NAMALWA (cell line): ENCODE measurements at regions not wholly inside any gene's neighbourhood (a gene's known extent, or its start where the extent isn't known, plus 50 kb on each side); places are given as distances from the start of the nearest gene placed in this dataset.
"Not testable (repeated sequence)": the region's sequence is repeated elsewhere in the genome, so short reads cannot be mapped to it uniquely, and the experiment has no call there.

ENCODE experiments used
- DNase-seq: peaks from one replicate; pipeline ENCODE4 v3.0.0-alpha.2; 2015; ENCODE audit warnings: low spot score

DNA sequence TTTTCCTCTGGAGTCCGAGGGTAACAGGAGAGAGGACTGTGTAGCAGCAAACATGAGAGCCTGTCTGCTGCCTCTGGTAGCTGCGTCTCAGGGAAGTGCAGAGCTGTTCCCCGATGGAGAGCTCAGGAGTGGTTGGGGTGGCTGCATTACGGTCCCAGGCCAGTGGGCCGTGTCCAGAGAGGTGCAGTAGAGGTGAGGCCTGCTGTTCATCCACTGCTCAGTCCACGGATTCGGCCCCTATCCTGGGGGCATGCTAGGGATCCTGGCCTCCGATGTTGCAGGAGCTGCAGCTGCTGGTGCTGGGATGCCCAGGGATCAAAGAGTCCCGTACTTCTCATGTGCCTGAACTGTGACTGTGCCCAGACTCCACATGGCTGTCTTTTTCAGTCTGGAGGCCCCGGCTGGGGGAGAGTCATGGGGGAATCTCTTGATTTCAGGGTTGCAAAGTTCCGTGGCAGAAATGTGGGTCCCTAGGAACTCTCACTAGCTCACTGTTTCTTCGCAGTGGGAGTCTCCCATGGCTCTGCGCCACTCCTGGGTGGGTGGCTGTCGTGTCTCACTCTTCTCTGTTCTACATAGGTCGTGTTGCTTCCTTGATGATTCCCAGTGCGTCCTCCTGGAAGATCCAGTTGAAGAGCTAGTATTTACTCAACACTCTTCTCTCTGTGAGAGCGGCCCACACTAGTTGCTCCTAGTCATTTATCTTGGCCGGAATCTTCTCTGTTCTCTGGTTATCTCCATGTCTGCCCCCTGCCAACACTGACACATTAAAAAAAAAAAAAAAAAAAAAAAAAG is 109.5 kb upstream of the CENPE start:
- DNase-seq = no peak

DNA sequence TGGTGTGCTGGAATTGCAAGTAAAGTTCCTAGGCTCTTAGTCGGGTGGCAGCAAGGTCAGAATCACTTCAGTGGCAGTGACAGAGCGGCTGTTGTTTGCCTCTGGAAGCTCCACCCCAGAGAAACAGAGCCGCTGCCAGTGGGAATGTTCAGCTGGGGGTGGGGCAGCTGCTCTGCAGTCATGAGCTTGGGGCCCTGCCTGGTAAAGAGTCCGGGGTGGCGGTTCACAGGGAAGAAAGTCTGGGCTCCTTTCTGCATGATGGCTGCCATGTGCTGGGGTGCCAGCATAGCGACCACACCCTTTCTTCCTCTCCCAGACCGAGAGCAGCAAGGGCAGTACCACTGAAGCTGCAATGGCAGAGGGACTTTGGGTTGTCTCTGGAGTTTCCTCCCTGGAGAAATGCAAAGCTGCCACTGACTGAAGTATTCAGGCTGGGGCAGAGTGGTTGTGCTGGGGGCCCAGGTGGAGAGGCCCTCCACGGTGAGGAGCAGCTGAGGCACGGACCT is 108.8 kb upstream of the CENPE start:
- DNase-seq = no peak

DNA sequence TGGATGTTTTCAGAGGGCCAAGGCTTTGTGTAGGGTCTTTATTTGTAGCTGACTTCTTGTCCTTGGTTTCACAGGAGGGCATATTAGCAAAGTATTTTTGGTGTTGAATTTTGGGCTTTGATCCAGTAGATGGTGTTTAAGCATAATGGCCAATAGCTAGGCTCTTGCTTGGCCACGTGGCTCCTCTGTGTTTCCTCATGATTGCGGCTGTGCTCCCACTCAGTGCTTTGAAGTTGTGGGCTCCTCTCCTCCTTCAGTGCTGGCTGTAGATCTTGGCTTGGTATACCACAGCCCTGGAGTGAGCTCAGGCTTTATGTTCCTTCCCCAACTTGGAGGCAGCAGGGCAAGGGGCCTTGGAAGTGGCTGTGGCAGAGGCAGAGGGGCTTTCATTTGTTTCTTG is 107.2 kb upstream of the CENPE start:
- no peak for DNase-seq

DNA sequence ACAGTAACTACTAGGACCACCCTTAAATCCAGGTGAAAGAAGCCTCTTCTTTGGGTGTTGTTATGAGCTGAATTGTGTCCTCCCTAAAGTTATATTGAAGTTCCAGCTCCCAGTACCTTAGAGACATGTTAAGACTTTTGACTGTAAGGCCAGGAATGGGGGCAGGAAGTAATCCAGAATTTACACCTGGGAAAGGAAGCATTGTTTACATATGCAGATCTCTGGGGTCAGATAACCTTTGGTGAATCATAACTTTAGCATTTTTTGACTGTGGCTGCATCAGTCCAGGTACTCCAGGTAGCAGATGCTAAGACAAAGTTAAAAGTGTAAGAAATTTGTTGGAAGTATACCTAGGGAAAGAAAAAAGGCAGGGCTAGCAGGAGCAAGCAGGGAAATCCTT is 104.9 kb upstream of the CENPE start:
- no peak for DNase-seq

DNA sequence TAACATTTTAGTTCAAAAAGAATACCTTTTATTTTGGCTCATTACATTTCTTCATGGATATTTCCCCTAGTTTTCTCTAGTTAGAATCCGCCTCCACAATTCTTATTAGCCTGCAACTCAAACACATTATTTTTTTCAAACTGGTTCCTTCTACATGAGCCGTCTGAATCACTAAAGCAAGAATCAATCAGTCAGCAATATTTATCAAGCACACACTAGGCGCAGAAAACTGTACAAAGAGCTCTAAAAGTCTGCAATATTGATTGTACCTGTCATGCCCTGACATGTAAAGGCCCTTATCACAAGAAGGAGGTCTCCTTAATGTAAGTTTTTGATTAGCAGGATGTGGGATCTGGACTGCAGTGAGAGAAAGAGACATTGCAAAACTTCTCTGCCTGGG is 94.8 kb upstream of the CENPE start:
- DNase-seq = no peak

DNA sequence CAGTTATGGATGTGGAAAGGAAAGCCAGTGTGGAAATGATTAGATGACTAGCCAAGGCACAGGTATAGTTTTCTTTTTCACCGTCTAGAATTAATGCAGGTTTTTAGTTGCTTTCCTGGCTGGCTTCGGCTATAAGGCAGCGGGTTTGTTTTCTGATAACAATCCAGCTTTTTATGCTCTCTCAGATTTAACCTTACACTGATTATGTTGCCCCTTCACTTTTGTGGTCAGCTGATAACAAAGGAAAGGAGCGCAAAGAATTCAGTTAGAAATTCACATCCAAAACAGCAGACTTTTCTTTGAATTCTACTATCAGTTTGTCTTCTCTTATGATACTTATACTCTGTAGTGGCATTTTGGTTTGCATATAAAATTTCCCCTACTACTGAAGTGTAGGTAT is 94.2 kb upstream of the CENPE start:
- DNase-seq = no peak

DNA sequence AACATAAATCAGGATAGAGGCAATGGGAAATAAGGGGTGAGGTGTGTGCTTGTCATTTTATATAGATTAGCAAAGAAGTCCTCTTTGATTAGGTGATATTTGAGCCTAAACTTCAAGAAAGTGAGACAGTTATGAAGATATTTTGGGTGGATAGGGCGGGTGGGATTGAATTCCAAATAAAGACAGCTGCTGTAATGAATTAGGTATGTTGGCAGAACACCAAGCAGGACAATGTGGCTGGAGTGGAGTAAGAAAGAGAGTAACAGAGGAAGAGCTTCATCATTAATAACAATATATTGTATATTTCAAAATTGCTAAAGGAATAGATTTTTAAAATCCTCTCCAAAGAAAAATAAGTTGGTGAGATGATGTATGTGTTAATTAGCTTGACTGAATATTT is 91.0 kb upstream of the CENPE start:
- DNase-seq = no peak

DNA sequence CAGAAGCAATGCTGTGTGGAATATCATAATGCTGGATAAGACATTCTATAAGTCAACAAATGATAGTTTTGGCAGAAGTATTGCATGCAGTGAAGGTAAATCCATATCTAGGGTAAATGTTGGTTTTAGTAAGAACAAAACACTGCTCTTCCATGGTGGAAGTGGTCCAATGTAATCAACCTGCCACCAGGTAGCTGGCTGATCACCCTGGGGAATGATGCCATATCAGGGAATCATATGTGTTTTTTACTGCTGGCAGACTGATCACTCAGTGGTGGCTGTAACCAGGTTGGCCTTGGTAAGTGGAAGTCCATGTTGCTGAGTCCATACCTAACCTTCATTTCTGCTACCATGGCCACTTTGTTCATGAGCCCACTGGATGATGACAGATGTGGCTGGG is 74.0 kb upstream of the CENPE start:
- DNase-seq = no peak

DNA sequence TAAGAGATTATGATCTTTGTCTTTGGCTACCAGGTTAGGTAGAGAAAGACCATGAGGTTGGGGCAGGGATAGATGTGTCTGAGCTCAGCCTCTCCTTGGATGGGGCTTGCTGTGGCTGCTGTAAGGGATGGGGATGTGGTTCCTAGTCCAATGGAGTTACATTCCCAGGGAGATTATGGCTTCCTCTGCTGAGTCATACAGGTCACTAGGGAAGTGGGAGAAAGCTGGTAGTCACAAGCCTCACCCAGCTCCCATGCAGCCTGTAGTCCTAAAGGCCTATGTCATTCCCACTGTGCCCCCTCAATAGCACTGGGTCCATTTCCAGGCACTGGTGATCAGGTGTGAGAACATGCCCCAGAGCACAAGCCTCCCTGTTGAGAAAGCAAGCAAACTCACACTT is 70.6 kb upstream of the CENPE start:
- DNase-seq = no peak

DNA sequence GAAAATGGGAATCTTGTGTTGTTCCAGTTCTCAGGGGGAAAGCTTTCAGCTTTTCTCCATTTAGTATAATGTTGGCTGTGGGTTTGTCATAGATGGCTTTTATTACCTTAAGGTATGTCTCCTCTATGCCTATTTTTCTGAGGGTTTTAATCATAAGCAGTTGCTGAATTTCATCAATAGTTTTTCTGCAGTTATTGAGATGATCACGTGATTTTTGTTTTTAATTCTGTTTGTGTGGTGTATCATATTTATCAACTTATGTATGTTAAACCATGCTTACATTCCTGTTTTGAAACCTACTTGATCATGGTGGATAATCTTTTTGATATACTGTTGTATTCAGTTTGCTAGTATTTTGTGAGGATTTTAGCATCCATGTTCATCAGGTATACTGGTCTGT is 66.8 kb upstream of the CENPE start:
- DNase-seq = no peak

DNA sequence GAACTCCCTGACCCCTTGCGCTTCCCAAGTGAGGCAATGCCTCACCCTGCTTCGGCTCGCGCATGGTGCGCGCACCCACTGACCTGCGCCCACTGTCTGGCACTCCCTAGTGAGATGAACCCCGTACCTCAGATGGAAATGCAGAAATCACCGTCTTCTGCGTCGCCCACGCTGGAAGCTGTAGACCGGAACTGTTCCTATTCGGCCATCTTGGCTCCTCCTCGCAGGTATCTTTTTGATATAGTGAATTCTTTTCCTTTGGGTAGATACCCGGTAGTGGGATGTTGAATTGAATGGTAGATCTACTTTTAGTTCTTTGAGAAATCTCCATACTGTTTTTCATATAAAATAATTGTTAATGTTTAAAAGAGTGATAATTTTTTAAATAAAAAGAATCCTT is 57.9 kb upstream of the CENPE start:
- DNase-seq = not testable (repeated sequence)
